PFSK-1 (cell line): ENCODE measurements at regions not wholly inside any gene's neighbourhood (a gene's known extent, or its start where the extent isn't known, plus 50 kb on each side); places are given as distances from the start of the nearest gene placed in this dataset.

Experiments
- FOXP2 ChIP-seq: optimal IDR thresholded peaks from 2 replicates; pipeline ENCODE3; 2011; ENCODE audit warnings: borderline replicate concordance, control low read depth, inconsistent platforms; ENCODE audit not compliant: insufficient read depth; ENCODE audit errors: extremely low read length, extremely low read depth
- POLR2AphosphoS5 ChIP-seq: IDR thresholded peaks from 2 replicates; pipeline ENCODE4 v1.6.1; 2012; ENCODE audit warnings: low read depth, mild to moderate bottlenecking, control low read depth, low read length, moderate library complexity
- SIN3A ChIP-seq: IDR thresholded peaks from 2 replicates; pipeline ENCODE4 v1.6.1; 2012; ENCODE audit warnings: mild to moderate bottlenecking, low read length, moderate library complexity, borderline replicate concordance; ENCODE audit not compliant: insufficient read depth
- TAF1 ChIP-seq: IDR thresholded peaks from 2 replicates; pipeline ENCODE4 v1.6.1; 2012; ENCODE audit warnings: low read length, control low read depth, borderline replicate concordance; ENCODE audit not compliant: insufficient read depth
- TF ChIP-seq, protein P1 (sequence below), 2 experiments: IDR thresholded peaks; 2 replicates each; pipeline versions ENCODE4 v1.6.1 to v1.8.0; 2011 to 2012; ENCODE audit warnings: low read depth in 2 of 2, low read length in 2 of 2, control low read depth in 1 of 2, inconsistent platforms in 1 of 2, mild to moderate bottlenecking in 1 of 2, moderate library complexity in 1 of 2; ENCODE audit not compliant: insufficient read depth in 1 of 2

DNA sequence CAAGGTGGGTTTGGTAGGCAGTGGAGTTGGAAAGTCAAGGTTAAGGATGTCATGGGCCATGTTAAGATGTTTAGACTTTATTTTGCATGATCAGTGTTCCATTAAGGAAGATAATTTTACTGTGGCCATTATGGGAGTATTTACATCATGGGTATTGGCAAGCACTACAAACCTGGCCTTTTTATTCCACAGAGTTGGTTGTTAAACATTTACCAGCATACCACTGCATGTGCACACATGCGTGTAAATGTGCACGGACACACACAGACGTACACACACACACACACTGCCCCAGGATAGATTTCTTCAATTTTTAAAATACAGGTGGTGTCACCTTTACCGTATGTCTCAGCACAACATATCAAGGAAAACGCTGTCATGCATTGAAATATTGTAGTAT is 51.4 kb upstream of the ITGA6 start:
- no peak for TF ChIP-seq FOXP2
- TF ChIP-seq SIN3A = no peak
- TF ChIP-seq POLR2AphosphoS5 = no peak
- TF ChIP-seq TAF1 = no peak
- TF ChIP-seq, protein P1, sequence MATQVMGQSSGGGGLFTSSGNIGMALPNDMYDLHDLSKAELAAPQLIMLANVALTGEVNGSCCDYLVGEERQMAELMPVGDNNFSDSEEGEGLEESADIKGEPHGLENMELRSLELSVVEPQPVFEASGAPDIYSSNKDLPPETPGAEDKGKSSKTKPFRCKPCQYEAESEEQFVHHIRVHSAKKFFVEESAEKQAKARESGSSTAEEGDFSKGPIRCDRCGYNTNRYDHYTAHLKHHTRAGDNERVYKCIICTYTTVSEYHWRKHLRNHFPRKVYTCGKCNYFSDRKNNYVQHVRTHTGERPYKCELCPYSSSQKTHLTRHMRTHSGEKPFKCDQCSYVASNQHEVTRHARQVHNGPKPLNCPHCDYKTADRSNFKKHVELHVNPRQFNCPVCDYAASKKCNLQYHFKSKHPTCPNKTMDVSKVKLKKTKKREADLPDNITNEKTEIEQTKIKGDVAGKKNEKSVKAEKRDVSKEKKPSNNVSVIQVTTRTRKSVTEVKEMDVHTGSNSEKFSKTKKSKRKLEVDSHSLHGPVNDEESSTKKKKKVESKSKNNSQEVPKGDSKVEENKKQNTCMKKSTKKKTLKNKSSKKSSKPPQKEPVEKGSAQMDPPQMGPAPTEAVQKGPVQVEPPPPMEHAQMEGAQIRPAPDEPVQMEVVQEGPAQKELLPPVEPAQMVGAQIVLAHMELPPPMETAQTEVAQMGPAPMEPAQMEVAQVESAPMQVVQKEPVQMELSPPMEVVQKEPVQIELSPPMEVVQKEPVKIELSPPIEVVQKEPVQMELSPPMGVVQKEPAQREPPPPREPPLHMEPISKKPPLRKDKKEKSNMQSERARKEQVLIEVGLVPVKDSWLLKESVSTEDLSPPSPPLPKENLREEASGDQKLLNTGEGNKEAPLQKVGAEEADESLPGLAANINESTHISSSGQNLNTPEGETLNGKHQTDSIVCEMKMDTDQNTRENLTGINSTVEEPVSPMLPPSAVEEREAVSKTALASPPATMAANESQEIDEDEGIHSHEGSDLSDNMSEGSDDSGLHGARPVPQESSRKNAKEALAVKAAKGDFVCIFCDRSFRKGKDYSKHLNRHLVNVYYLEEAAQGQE (IDR thresholded peaks at IDR 0.05; ENCODE audit: insufficient read depth in 1 of 2, low read depth in 2 of 2, low read length in 2 of 2) = no peak

DNA sequence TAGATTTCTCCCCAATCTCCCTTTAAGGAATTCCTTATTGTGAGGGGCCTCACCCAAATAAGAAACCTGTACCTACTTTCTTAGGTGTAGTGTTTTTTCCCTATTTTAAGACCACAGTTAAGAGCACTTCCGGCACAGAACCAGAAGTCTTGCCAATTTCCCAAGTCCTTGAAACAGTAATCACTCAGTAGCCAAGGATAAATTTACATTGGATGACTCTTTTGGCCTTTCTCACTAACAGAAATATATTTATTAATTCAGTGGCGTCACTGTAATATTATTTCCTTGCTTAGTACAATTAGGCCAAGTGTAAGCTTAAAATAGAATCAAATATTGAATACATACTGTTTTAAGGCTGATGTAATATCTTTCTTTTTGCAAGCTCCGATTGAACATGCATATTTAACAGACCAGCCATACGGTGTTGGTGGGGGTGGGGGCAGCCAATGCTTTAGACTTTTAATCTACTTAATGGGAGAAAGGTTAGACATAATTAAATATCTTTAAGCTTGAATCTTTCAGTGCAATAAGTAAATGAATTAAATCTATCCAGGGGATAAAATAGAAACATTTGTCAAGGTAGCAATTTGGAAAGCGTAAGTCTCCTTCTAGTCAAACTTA is 50.8 kb upstream of the ITGA6 start:
- TF ChIP-seq, protein P1 (IDR thresholded peaks at IDR 0.05; ENCODE audit: insufficient read depth in 1 of 2, low read depth in 2 of 2, low read length in 2 of 2) = no peak
- TF ChIP-seq FOXP2 = no peak
- no peak for TF ChIP-seq TAF1
- no peak for TF ChIP-seq SIN3A
- no peak for TF ChIP-seq POLR2AphosphoS5

DNA sequence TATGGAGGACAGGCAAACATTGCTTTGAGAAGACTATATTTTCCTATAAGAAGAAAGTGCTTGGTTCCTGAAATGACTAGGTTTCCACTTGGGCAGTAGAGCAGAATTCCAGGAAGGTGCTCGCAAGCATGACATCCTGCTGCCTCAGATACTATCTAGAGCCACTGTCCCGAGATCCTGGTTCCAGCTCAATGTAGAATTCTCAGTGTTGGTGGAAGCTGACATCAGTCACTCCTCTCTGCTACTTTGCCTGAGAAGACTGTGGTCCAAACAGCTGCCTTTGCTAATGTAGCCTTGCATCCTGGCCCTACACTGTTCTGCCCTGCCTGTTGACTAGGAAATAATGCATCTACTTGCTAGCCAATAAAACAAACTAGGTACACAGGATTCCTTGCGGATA is 50.0 kb upstream of the ITGA6 start:
- TF ChIP-seq FOXP2 = no peak
- TF ChIP-seq SIN3A = no peak
- TF ChIP-seq TAF1 = no peak
- no peak for TF ChIP-seq POLR2AphosphoS5
- TF ChIP-seq, protein P1 (IDR thresholded peaks at IDR 0.05; ENCODE audit: insufficient read depth in 1 of 2, low read depth in 2 of 2, low read length in 2 of 2) = no peak
